A673 (cell line): ENCODE measurements at regions not wholly inside any gene's neighbourhood (a gene's known extent, or its start where the extent isn't known, plus 50 kb on each side); places are given as distances from the start of the nearest gene placed in this dataset.

ENCODE experiments used
- BruUV-seq: library from RNA; stranded (reverse); fragments of 400-500 nt; replicated peaks from 2 replicates; lab custom pipeline; 2021; lab: Mats Ljungman, UMichigan
- CTCF ChIA-PET: fragments of 300-600 bp; sonication (Branson Sonifier 250); formaldehyde crosslinking; loops from one replicate; lab custom pipeline; 2022; ENCODE audit warnings: antibody characterized with exemption; lab: Charles Lee
- POLR2A ChIA-PET: fragments of 300-600 bp; sonication (Branson Sonifier 250); formaldehyde crosslinking; loops from one replicate; lab custom pipeline; 2022; ENCODE audit warnings: antibody characterized with exemption; ENCODE audit not compliant: low non-redundant PET; lab: Charles Lee
- DNase-seq: peaks from one replicate; pipeline ENCODE4 v3.0.0-alpha.2; 2015; ENCODE audit warnings: low spot score
- H3K27ac ChIP-seq: fragments of 200-600 bp; sonication (generic); 2 replicates; pipeline ENCODE4 v1.5.1; 2016; ENCODE audit warnings: mixed run types, low read depth, mild to moderate bottlenecking, mixed read lengths, antibody characterized with exemption, low read length; ENCODE audit not compliant: poor library complexity, severe bottlenecking
- H3K27me3 ChIP-seq: fragments of 200-600 bp; sonication (generic); replicated peaks from 2 replicates; pipeline ENCODE4 v1.6.1; 2017; ENCODE audit warnings: mixed run types, low read depth, mild to moderate bottlenecking, mixed read lengths, antibody characterized with exemption, low read length; ENCODE audit not compliant: insufficient read depth, poor library complexity
- H3K36me3 ChIP-seq: fragments of 200-600 bp; sonication (generic); 2 replicates; pipeline ENCODE4 v1.6.1; 2016; ENCODE audit warnings: mixed run types, mild to moderate bottlenecking, mixed read lengths, antibody characterized with exemption, low read length; ENCODE audit not compliant: insufficient read depth, poor library complexity, severe bottlenecking
- H3K4me1 ChIP-seq: fragments of 200-600 bp; sonication (generic); 2 replicates; pipeline ENCODE4 v1.6.1; 2017; ENCODE audit warnings: mixed run types, mild to moderate bottlenecking, mixed read lengths, antibody characterized with exemption, low read length; ENCODE audit not compliant: insufficient read depth, poor library complexity, severe bottlenecking
- H3K4me3 ChIP-seq: fragments of 200-600 bp; sonication (generic); 2 replicates; pipeline ENCODE4 v1.5.1; 2016; ENCODE audit warnings: low read depth, mixed run types, mild to moderate bottlenecking, mixed read lengths, low read length; ENCODE audit not compliant: poor library complexity, severe bottlenecking
- H3K9me3 ChIP-seq: fragments of 200-600 bp; sonication (generic); 2 replicates; pipeline ENCODE4 v1.6.1; 2016; ENCODE audit warnings: mixed run types, low read depth, mild to moderate bottlenecking, mixed read lengths, antibody characterized with exemption, low read length; ENCODE audit not compliant: poor library complexity, severe bottlenecking
- EZH2 ChIP-seq: fragments of 200-600 bp; sonication (generic); IDR thresholded peaks from 2 replicates; pipeline ENCODE4 v1.6.1; 2017; ENCODE audit warnings: borderline replicate concordance, low read depth, mild to moderate bottlenecking, mixed read lengths, antibody characterized with exemption, low read length; ENCODE audit not compliant: poor library complexity, severe bottlenecking
- intact Hi-C: fragments of 100-400 bp; cut with micrococcal nuclease; formaldehyde crosslinking; loops from one replicate; pipeline ENCODE4 v1.10.0; 2022; ENCODE audit not compliant: unreplicated experiment
- TF ChIP-seq, protein P1 (sequence below): fragments of 300-800, 200-600 bp; sonication (generic); conservative IDR thresholded peaks from 2 replicates; pipeline ENCODE4 v1.5.1; 2017; ENCODE audit warnings: low read depth, mild to moderate bottlenecking, antibody characterized with exemption, low read length, moderate library complexity, mixed read lengths

DNA sequence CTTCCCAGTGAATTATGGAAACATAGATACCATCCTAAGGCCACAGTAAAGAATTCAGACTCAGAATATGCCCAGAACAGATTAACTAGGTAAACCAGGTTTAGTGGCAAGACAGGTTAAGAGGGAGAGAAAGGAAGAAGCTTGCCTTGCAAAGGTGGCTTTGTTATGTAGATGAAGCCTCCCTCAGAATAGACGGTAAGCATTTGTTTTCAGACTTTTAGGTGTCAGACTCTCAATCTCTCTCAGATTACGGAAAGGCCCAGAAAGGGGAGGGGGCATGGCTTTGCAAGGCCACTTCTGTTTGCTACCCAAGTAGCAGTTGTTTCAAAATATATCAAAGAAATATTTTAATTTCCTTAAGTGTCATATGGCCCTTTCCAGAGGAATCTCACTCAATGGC is 457.1 kb upstream of the BOD1L1 start:
- Histone ChIP-seq H3K4me1 (peaks cover 6% of the 10 kb centered on the region), H3K27ac (no peak overlapping the region), H3K27me3 (no peaks in the 10 kb centered on the region), H3K9me3 (no peaks in the 10 kb centered on the region), H3K4me3 (no peak overlapping the region), H3K36me3 (no peaks in the 10 kb centered on the region)
- DNase-seq: no peak
- intact Hi-C loops: no loop called here
- BruUV-seq: no TSS peak
- POLR2A ChIA-PET: no interaction called here
- no peak for TF ChIP-seq EZH2
- TF ChIP-seq, protein P1, sequence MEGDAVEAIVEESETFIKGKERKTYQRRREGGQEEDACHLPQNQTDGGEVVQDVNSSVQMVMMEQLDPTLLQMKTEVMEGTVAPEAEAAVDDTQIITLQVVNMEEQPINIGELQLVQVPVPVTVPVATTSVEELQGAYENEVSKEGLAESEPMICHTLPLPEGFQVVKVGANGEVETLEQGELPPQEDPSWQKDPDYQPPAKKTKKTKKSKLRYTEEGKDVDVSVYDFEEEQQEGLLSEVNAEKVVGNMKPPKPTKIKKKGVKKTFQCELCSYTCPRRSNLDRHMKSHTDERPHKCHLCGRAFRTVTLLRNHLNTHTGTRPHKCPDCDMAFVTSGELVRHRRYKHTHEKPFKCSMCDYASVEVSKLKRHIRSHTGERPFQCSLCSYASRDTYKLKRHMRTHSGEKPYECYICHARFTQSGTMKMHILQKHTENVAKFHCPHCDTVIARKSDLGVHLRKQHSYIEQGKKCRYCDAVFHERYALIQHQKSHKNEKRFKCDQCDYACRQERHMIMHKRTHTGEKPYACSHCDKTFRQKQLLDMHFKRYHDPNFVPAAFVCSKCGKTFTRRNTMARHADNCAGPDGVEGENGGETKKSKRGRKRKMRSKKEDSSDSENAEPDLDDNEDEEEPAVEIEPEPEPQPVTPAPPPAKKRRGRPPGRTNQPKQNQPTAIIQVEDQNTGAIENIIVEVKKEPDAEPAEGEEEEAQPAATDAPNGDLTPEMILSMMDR: no peak
- CTCF ChIA-PET: no interaction called here

DNA sequence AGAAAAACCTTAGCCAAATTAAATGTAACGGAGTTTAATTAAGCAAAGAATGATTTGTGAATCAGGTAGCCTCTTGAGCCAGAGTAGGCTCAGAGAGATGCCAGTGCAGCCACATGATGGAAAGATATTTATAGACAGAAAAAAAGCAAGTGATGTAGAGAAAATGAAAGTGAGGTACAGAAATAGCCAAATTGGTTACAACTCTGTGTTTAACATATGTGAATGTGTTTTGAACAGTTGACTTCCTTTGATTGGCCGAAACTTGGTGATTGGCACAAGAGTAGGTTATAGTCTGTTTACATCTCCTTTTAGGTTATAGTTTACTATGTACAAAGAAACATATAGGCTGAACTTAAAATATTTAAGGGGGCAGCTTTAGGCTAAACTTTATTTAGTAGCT is 459.9 kb upstream of the BOD1L1 start:
- no peak for DNase-seq
- no TSS peak for BruUV-seq
- ChIA-PET CTCF (no interaction called here), POLR2A (no interaction called here)
- Histone ChIP-seq H3K36me3 (no peaks in the 10 kb centered on the region), H3K27ac (no peak overlapping the region), H3K27me3 (no peaks in the 10 kb centered on the region), H3K4me1 (peaks cover 6% of the 10 kb centered on the region), H3K4me3 (no peak overlapping the region), H3K9me3 (no peaks in the 10 kb centered on the region)
- intact Hi-C loops: no loop called here
- TF ChIP-seq, protein P1: no peak
- TF ChIP-seq EZH2: no peak

DNA sequence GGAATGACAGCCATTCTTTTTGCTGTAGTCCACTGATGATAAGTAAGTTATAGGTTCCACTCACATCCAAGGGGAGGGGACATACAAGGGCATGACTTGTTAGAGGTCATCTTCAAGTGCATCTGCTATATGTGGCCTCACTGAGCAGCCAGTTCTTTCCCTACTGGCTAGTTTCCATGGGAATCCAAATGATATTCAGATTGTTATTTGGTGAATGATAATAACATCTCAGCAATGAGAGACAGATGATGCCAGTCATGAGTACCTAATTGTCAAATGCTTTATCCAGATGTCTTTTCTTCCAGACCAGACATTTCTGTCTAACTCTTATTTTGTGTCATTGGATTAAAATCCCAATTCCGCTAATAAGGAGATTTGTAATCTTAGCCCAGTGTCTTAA is 460.4 kb upstream of the BOD1L1 start:
- H3K4me1 ChIP-seq: peaks cover 4% of the 10 kb centered on the region

More for the DNA sequence above, 460.4 kb upstream of the BOD1L1 start:
- Histone ChIP-seq H3K27me3 (no peaks in the 10 kb centered on the region), H3K4me3 (no peak overlapping the region), H3K27ac (no peak overlapping the region), H3K36me3 (no peaks in the 10 kb centered on the region), H3K9me3 (no peaks in the 10 kb centered on the region)
- ChIA-PET POLR2A (no interaction called here), CTCF (no interaction called here)
- BruUV-seq: no TSS peak
- intact Hi-C loops: no loop called here
- no peak for TF ChIP-seq EZH2
- TF ChIP-seq, protein P1: no peak
- DNase-seq: no peak
